Large intestine (tissue), 3 donors: ENCODE measurements at regions not wholly inside any gene's neighbourhood (a gene's known extent, or its start where the extent isn't known, plus 50 kb on each side); places are given as distances from the start of the nearest gene placed in this dataset.

Experiments used
- DNase-seq, 2 donors: peaks; one replicate each; pipeline versions ENCODE4 v3.0.0 to v3.0.0-alpha.2; 2013
- H3K27ac ChIP-seq: one replicate; pipeline ENCODE4 v1.5.1; 2013; ENCODE audit warnings: low read length
- H3K27me3 ChIP-seq: 2 replicates; pipeline ENCODE4 v1.6.1; 2013; ENCODE audit warnings: low read length; ENCODE audit not compliant: control insufficient read depth, insufficient read depth
- H3K36me3 ChIP-seq: 2 replicates; pipeline ENCODE4 v1.6.1; 2013; ENCODE audit warnings: low read length; ENCODE audit not compliant: control insufficient read depth, insufficient read depth
- H3K4me1 ChIP-seq: one replicate; pipeline ENCODE4 v1.6.1; 2013; ENCODE audit warnings: low read length; ENCODE audit not compliant: control insufficient read depth, insufficient read depth
- H3K4me3 ChIP-seq: one replicate; pipeline ENCODE4 v1.5.1; 2013; ENCODE audit warnings: low read length
- H3K9me3 ChIP-seq: one replicate; pipeline ENCODE4 v1.6.1; 2013; ENCODE audit warnings: mild to moderate bottlenecking, low read depth, low read length, moderate library complexity; ENCODE audit not compliant: control insufficient read depth
- WGBS: methylation state at CpG from one replicate; pipeline ENCODE4 v1.1.5; 2013; ENCODE audit warnings: low lambda C conversion rate; ENCODE audit not compliant: insufficient coverage; 5-methylcytosine and 5-hydroxymethylcytosine counted together

DNA sequence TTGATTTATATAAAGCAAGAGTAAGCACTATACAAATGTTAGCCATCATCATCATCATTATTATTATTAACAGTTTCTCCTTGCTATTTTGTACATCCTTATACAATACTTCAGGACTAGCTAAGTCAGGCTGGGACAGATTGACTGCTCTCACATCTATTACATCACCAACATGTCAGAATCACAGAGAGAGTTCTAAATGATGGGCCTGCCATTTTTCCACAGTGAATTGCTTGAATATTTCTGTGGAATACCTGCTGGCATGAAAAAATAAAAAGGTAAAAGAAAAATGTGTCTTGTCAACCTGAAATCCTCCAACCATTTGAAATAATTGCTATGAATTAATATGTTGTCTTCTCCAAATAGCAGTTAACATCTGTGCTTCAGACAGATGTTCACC is 1311.3 kb downstream of the FAM181B start:
- H3K27me3 ChIP-seq: no peaks in the 10 kb centered on the region
- no peaks in the 10 kb centered on the region for H3K36me3 ChIP-seq
- no peak for DNase-seq
- H3K4me3 ChIP-seq: no peak overlapping the region
- H3K4me1 ChIP-seq: no peaks in the 10 kb centered on the region
- no peaks in the 10 kb centered on the region for H3K9me3 ChIP-seq
- no peak overlapping the region for H3K27ac ChIP-seq

DNA sequence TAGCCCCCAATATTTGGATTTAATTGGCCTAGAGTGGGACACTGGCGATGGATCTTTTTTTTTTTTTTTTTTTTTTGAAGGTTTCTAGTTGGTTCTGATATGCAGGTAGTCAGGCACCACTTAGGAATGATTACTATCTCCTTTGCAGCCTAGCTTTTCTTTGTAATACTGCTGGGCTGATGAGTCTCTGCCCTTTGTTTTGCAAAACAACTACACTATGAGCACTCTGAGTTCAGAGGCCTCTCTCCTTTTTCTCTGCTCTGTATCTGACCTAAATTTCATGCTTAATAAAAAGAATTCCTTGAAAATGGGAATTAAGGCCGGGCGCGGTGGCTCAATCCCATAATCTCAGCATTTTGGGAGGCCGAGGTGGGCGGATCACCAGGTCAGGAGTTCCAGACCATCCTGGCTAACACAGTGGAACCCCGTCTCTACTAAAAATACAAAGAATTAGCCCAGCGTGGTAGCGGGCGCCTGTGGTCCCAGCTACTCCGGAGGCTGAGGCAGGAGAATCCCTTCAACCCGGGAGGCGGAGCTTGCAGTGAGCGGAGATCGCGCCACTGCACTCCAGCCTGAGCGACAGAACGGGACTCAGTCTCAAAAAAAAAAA is 1312.3 kb downstream of the FAM181B start:
- no peak for DNase-seq
- Histone ChIP-seq H3K4me1 (no peaks in the 10 kb centered on the region), H3K27ac (no peak overlapping the region), H3K27me3 (no peaks in the 10 kb centered on the region), H3K4me3 (no peak overlapping the region), H3K9me3 (no peaks in the 10 kb centered on the region), H3K36me3 (no peaks in the 10 kb centered on the region)
- 96% methylated on average over 5 of the region's 18 CpGs for WGBS

DNA sequence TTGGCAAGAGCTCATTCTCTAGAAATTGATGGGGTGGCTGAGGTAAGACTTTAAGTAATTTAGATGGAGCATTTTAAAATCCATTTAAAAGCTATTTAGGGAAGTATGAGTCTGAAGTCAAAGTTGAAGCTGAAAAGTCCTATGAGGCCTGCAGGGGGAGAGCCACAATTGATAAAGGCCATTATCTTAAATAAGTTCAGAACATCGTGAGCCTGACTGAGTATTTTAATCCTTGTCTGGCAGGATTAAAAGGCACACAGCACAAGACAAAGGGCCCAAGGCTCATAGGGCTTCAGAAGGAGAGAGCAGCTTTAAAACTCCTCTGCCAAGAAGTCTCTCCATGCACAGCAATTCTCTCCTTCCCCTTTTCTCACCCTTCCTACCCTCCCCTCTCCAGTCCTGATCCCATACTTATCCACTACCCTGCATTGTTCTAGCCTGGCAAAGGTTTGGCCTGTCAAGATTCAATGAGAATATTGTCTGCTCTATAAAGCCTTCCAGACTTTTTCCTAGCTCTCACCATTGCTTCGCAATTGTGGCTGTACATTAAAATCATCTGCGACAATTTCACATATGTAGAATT is 1312.9 kb downstream of the FAM181B start:
- Histone ChIP-seq H3K27me3 (no peaks in the 10 kb centered on the region), H3K9me3 (no peaks in the 10 kb centered on the region), H3K36me3 (no peaks in the 10 kb centered on the region), H3K4me3 (no peak overlapping the region), H3K27ac (no peak overlapping the region), H3K4me1 (no peaks in the 10 kb centered on the region)
- DNase-seq: no peak
- no CpG with 5 or more reads among the region's 3 CpGs for WGBS

DNA sequence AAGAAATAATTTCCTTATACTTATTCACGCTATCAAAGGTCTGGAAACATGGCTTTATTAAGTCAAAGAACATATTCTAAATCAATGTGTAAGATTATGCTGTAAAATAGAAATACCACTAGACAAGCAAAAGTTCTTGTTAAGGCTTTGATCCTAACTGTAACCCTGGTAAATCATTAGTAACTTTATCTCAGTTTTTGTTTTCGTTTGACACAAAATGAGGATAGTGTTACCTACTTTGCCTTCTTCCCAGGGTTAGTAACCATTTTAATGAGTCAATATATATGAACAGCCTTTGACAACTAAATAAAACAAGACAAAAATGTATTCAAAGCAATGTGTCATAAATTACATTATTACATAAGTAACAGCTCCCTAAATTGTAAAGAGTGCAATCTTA is 1336.3 kb downstream of the FAM181B start:
- Histone ChIP-seq H3K4me3 (no peak overlapping the region), H3K4me1 (no peaks in the 10 kb centered on the region), H3K36me3 (no peaks in the 10 kb centered on the region), H3K27me3 (no peaks in the 10 kb centered on the region), H3K27ac (no peak overlapping the region), H3K9me3 (no peaks in the 10 kb centered on the region)
- DNase-seq: peak in 1 of 2 donors; percentile 9
- no CpG with 5 or more reads among the region's 2 CpGs for WGBS

DNA sequence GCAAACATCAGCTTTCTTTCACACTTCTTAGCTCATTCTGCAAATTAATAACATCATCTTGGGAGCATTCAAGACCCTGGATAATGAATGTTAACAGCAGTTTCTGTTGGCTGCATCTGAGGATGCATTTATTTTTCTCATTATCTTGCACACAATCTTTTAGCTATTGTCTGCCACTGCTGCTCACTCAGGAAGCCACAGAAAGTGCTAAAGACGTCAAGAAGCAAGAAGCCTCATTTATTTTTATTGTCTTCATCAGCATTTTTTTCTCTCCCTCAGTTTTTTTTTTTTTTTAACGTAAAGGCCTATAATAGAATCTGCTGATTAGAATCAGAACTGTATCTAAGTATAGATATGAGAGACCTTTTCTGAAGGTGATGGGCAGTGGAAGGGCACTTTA is 1339.4 kb downstream of the FAM181B start:
- DNase-seq: no peak
- Histone ChIP-seq H3K4me1 (no peaks in the 10 kb centered on the region), H3K27me3 (no peaks in the 10 kb centered on the region), H3K36me3 (no peaks in the 10 kb centered on the region), H3K9me3 (no peaks in the 10 kb centered on the region), H3K4me3 (no peak overlapping the region), H3K27ac (no peak overlapping the region)
- no CpG with 5 or more reads among the region's 2 CpGs for WGBS

DNA sequence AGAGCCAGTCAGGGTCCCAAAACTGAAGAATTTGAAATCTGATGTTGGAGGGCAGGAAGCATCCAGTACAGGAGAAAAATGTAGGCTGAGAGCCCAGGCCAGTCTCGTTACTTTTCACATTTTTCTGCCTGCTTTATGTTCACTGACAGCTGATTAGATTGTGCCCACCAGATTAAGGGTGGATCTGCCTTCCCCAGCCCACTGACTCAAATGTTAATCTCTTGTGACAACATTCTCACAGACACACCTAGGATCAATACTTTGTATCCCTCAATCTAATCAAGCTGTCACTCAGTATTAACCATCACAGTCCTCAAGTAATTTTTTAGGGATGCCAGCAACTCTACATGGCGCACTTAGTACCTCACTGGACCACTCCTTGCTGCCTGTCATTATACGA is 1345.3 kb downstream of the FAM181B start:
- Histone ChIP-seq H3K27ac (no peak overlapping the region), H3K27me3 (no peaks in the 10 kb centered on the region), H3K36me3 (no peaks in the 10 kb centered on the region), H3K4me1 (no peaks in the 10 kb centered on the region), H3K9me3 (peaks cover 2% of the 10 kb centered on the region), H3K4me3 (no peak overlapping the region)
- DNase-seq: no peak
- no CpG with 5 or more reads among the region's 3 CpGs for whole genome bisulfite sequencing

DNA sequence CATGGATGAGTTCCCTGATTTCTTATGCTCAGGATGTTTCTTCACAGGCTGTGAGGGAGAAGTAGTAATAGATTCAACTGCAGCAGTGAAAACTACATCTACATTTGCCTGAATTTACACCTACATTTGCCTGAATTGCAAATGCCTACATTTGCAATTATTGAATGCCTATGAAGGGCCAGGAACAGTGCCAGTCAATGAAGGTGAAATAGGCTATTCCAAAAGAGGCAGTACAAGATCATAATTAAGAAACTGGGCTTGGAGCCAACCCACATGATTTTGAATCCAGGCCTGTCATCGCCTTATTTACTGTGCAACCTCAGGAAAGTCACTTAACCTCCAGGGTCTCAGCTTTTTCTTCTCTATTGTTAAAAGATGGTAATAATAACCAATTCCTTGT is 1353.3 kb downstream of the FAM181B start:
- H3K4me1 ChIP-seq: no peaks in the 10 kb centered on the region
- no peaks in the 10 kb centered on the region for H3K27me3 ChIP-seq
- DNase-seq: no peak
- no peak overlapping the region for H3K4me3 ChIP-seq
- WGBS: no CpG with 5 or more reads among the region's 1 CpG
- H3K36me3 ChIP-seq: no peaks in the 10 kb centered on the region
- no peak overlapping the region for H3K27ac ChIP-seq
- H3K9me3 ChIP-seq: peaks cover 2% of the 10 kb centered on the region

DNA sequence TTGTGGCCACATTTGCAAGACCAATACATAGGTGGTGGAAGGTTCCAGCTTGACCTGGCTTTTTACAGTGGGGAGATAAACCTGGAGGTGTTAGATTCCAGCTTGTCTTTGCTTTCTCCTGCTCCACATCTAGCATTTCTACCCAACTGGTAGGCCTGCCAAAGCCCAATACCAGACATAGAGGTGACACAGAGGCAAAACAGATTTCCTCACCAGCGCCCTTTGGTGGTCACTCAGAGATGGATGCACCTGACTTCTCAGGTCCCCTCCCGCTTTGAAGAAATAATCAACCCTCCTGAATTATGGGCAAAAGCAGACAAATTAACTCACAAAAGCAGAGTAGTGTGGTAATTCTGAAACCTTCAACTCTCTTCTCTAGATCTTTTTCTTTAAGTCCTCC is 1356.2 kb downstream of the FAM181B start:
- WGBS: no CpG with 5 or more reads among the region's 2 CpGs

DNA sequence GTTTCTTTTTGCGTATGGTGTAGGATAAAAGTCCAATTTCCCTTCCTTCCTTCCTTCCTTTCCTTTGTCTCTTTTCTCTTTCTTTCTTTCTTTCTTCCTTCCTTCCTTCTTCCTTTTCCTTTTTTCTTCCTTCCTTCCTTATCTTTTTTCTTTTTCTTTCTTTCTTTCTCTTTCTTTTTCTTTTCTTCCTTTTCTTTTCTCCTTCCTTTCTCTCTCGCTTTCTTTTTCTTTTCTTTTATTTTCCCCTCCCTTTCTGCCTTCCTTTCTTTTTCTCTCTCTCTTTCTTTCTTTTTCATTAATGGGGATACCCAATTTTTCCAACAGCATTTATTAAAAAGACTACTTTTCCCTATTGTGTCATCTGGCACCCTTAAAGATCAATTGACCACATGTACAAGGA is 1359.7 kb downstream of the FAM181B start:
- 87% methylated on average over 2 of the region's 2 CpGs for whole genome bisulfite sequencing
- Histone ChIP-seq H3K36me3 (no peaks in the 10 kb centered on the region), H3K4me1 (no peaks in the 10 kb centered on the region), H3K27ac (no peak overlapping the region), H3K4me3 (no peak overlapping the region), H3K27me3 (no peaks in the 10 kb centered on the region), H3K9me3 (no peaks in the 10 kb centered on the region)
- no peak for DNase-seq

More for the DNA sequence above, 1356.2 kb downstream of the FAM181B start:
- Histone ChIP-seq H3K36me3 (no peaks in the 10 kb centered on the region), H3K4me1 (no peaks in the 10 kb centered on the region), H3K9me3 (no peaks in the 10 kb centered on the region), H3K27me3 (no peaks in the 10 kb centered on the region), H3K27ac (no peak overlapping the region), H3K4me3 (no peak overlapping the region)
- no peak for DNase-seq

DNA sequence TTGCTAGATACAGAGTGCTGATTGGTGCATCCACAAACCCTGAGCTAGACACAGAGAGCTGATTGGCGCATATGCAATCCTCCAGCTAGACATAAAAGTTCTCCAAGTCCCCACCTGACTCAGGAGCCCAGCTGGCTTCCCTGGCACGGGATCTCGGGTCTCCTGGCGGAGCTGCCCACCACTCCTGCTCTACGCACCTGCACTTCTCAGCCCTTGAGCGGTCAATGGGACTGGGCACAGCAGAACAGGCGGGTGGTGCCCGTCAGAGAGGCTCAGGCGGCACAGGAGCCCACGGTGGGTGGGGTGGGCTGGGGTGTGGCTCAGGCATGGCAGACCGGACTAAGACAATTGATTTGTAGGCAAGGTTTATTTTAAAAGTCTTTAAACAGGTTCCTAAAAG is 1365.5 kb downstream of the FAM181B start:
- Histone ChIP-seq H3K4me3 (no peak overlapping the region), H3K27ac (no peak overlapping the region), H3K36me3 (no peaks in the 10 kb centered on the region), H3K27me3 (no peaks in the 10 kb centered on the region), H3K4me1 (no peaks in the 10 kb centered on the region), H3K9me3 (no peaks in the 10 kb centered on the region)
- no CpG with 5 or more reads among the region's 11 CpGs for WGBS
- no peak for DNase-seq

DNA sequence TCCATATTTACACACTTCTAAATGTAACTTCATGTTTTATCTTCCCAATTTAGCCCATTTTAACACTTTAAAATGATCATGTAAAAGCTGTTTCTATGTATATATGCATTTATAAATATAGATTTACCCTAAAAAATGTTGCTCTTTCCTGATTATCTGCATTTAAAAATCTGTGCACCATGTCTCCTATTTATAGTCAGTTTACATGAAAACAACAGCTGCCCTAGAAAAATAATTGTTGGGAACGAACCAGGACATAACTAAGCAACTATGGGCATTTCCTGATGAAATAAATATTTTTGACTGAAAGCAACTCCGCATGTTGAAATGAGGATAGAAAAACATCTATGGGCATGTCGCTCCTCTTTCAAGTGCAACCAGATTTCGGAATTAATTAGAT is 1368.2 kb downstream of the FAM181B start:
- Histone ChIP-seq H3K27ac (no peak overlapping the region), H3K9me3 (no peaks in the 10 kb centered on the region), H3K4me3 (no peak overlapping the region), H3K4me1 (no peaks in the 10 kb centered on the region), H3K36me3 (no peaks in the 10 kb centered on the region), H3K27me3 (no peaks in the 10 kb centered on the region)
- no peak for DNase-seq
- 100% methylated on average over 3 of the region's 4 CpGs for WGBS
